ENCODE measurements at regions not wholly inside any gene's neighbourhood (a gene's known extent, or its start where the extent isn't known, plus 50 kb on each side); places are given as distances from the start of the nearest gene placed in this dataset.

- Histone ChIP-seq H2BK120ac (ENCODE audit: low read depth, low read length, poor library complexity, severe bottlenecking) (no peak overlapping the region), H4K5ac (ENCODE audit: insufficient read length, low read depth, low read length) (no peak overlapping the region), H4K20me1 (ENCODE audit: control insufficient read depth, insufficient read depth, insufficient read length) (no peaks in the 10 kb centered on the region), H3K4me2 (ENCODE audit: insufficient read depth, insufficient read length, low read length) (no peak overlapping the region), H3K9me3 (ENCODE audit: control insufficient read depth, low read depth, low read length) (no peaks in the 10 kb centered on the region), H3K14ac (ENCODE audit: insufficient read depth, low read length) (no peak overlapping the region), H2BK5ac (ENCODE audit: insufficient read length, low read length) (no peak overlapping the region), H2BK12ac (ENCODE audit: insufficient read length, low read depth, low read length) (no peak overlapping the region), H2BK15ac (ENCODE audit: low read depth, low read length) (no peak overlapping the region), H3K4me1 (ENCODE audit: insufficient read depth, low read length) (no peaks in the 10 kb centered on the region), H3K27ac (ENCODE audit: insufficient read length, low read depth, low read length) (no peak overlapping the region), H3K9ac (ENCODE audit: extremely low read depth, insufficient read length, low read length) (no peak overlapping the region), H2AFZ (ENCODE audit: low read length) (no peak overlapping the region), H3K23ac (ENCODE audit: insufficient read length, low read depth, low read length) (no peak overlapping the region), H3K56ac (ENCODE audit: insufficient read length, low read depth, low read length) (no peak overlapping the region), H3K79me1 (ENCODE audit: insufficient read depth, low read depth, low read length, poor library complexity, severe bottlenecking) (no peaks in the 10 kb centered on the region), H2AK5ac (ENCODE audit: insufficient read length, low read length) (no peak overlapping the region), H3K27me3 (ENCODE audit: insufficient read depth, low read length) (no peaks in the 10 kb centered on the region), H3K4ac (ENCODE audit: low read depth, low read length) (no peak overlapping the region), H3T11ph (ENCODE audit: low read length) (no peak overlapping the region), H4K8ac (replicated peaks; ENCODE audit: insufficient read length, low read depth, low read length) (no peak overlapping the region), H3K18ac (ENCODE audit: insufficient read length, low read depth, low read length) (no peak overlapping the region), H3K23me2 (ENCODE audit: insufficient read length, low read depth, low read length, poor library complexity, severe bottlenecking) (no peaks in the 10 kb centered on the region), H3K79me2 (ENCODE audit: insufficient read depth, low read length) (no peaks in the 10 kb centered on the region), H4K91ac (ENCODE audit: insufficient read length, low read depth, low read length) (no peak overlapping the region), H2BK20ac (ENCODE audit: low read depth, low read length, poor library complexity, severe bottlenecking) (no peak overlapping the region)
- Mint-ChIP-seq H3K27me3 (ENCODE audit: low read depth) (no peaks in the 10 kb centered on the region), H3K9me3 (no peaks in the 10 kb centered on the region), H3K4me3 (no peak overlapping the region), H3K4me1 (peaks cover 5 to 8% of the 10 kb centered on the region in 2 experiments; a peak in 3 of 4 replicates), H3K36me3 (ENCODE audit: insufficient read depth in 1 of 3, low read depth in 3 of 3) (no peaks in the 10 kb centered on the region), H3K27ac (no peak overlapping the region)
- WGBS (ENCODE audit: extremely low coverage, insufficient read length, low lambda C conversion rate) = no CpG with 5 or more reads among the region's 1 CpG
- TF ChIP-seq, protein P1, sequence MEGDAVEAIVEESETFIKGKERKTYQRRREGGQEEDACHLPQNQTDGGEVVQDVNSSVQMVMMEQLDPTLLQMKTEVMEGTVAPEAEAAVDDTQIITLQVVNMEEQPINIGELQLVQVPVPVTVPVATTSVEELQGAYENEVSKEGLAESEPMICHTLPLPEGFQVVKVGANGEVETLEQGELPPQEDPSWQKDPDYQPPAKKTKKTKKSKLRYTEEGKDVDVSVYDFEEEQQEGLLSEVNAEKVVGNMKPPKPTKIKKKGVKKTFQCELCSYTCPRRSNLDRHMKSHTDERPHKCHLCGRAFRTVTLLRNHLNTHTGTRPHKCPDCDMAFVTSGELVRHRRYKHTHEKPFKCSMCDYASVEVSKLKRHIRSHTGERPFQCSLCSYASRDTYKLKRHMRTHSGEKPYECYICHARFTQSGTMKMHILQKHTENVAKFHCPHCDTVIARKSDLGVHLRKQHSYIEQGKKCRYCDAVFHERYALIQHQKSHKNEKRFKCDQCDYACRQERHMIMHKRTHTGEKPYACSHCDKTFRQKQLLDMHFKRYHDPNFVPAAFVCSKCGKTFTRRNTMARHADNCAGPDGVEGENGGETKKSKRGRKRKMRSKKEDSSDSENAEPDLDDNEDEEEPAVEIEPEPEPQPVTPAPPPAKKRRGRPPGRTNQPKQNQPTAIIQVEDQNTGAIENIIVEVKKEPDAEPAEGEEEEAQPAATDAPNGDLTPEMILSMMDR (conservative IDR thresholded peaks at IDR 0.05) = no peak
- DNase-seq = no peak
Observed at GRCh38 chr2:107584577-107584976, 242.1 kb upstream of the RGPD4 start.

Measured in H9 (cell line).